KG1 (cell line): ENCODE measurements at regions not wholly inside any gene's neighbourhood (a gene's known extent, or its start where the extent isn't known, plus 50 kb on each side); places are given as distances from the start of the nearest gene placed in this dataset.
"Not testable (repeated sequence)": the region's sequence is repeated elsewhere in the genome, so short reads cannot be mapped to it uniquely, and the experiment has no call there.

Source experiments
- DNase-seq: peaks from one replicate; lab custom pipeline; 2025; lab: John Stamatoyannopoulos, UW

- DNase-seq = no peak
Measured at GRCh38 chr14:83559721-83560120, 1970.2 kb upstream of the FLRT2 start.

GRCh38 chr14:83561261-83561660 lies 1968.7 kb upstream of the FLRT2 start:
- DNase-seq = no peak

GRCh38 chr14:83566567-83566966 lies 1963.4 kb upstream of the FLRT2 start:
- no peak for DNase-seq

- DNase-seq = no peak
Measured at GRCh38 chr14:83568141-83568540, 1961.8 kb upstream of the FLRT2 start.

GRCh38 chr14:83575301-83575700 lies 1954.6 kb upstream of the FLRT2 start:
- DNase-seq = no peak

- DNase-seq = no peak
Measured at GRCh38 chr14:83583201-83583600, 1946.7 kb upstream of the FLRT2 start.

GRCh38 chr14:83594874-83595273 lies 1935.1 kb upstream of the FLRT2 start:
- DNase-seq = no peak

GRCh38 chr14:83607682-83608081 lies 1922.3 kb upstream of the FLRT2 start:
- DNase-seq = no peak

- no peak for DNase-seq
Measured at GRCh38 chr14:83611491-83611890, 1918.5 kb upstream of the FLRT2 start.

GRCh38 chr14:83611906-83612390 lies 1918.0 kb upstream of the FLRT2 start:
- DNase-seq = no peak

- no peak for DNase-seq
Measured at GRCh38 chr14:83614956-83615355, 1915.0 kb upstream of the FLRT2 start.

- no peak for DNase-seq
Measured at GRCh38 chr14:83624541-83624940, 1905.4 kb upstream of the FLRT2 start.

- DNase-seq = peak; percentile 19
Measured at GRCh38 chr14:83632375-83632774, 1897.6 kb upstream of the FLRT2 start.

- DNase-seq = no peak
Measured at GRCh38 chr14:83638748-83639504, 1891.0 kb upstream of the FLRT2 start.

- not testable (repeated sequence) for DNase-seq
Measured at GRCh38 chr14:83639505-83639875, 1890.5 kb upstream of the FLRT2 start.

GRCh38 chr14:83646228-83646627 lies 1883.7 kb upstream of the FLRT2 start:
- no peak for DNase-seq

- DNase-seq = no peak
Measured at GRCh38 chr14:83660597-83660996, 1869.3 kb upstream of the FLRT2 start.

- DNase-seq = no peak
Measured at GRCh38 chr14:83664389-83664788, 1865.6 kb upstream of the FLRT2 start.

GRCh38 chr14:83689265-83689664 lies 1840.7 kb upstream of the FLRT2 start:
- no peak for DNase-seq

GRCh38 chr14:83697099-83697498 lies 1832.8 kb upstream of the FLRT2 start:
- no peak for DNase-seq

GRCh38 chr14:83702619-83703018 lies 1827.3 kb upstream of the FLRT2 start:
- DNase-seq = no peak

GRCh38 chr14:83706231-83706954 lies 1823.6 kb upstream of the FLRT2 start:
- no peak for DNase-seq

GRCh38 chr14:83707056-83707455 lies 1822.9 kb upstream of the FLRT2 start:
- no peak for DNase-seq
